ENCODE measurements at regions not wholly inside any gene's neighbourhood (a gene's known extent, or its start where the extent isn't known, plus 50 kb on each side); places are given as distances from the start of the nearest gene placed in this dataset.
A peak's percentile ranks its signal among the peaks of the same experiment; 100 is the strongest.

GRCh38 chr4:153154007-153154975, 50.0 kb upstream of the TRIM2 start:
- Mint-ChIP-seq H3K9me3 (no peaks in the 10 kb centered on the region), H3K4me1 (peaks cover 29% of the 10 kb centered on the region), H3K36me3 (no peaks in the 10 kb centered on the region), H3K27ac (no peak overlapping the region), H3K4me3 (peak overlapping the region; percentile 85)
- DNase-seq (ENCODE audit: low spot score in 2 of 2), result no peak
- no peak for ATAC-seq
